GM23338 (cell line): ENCODE measurements at regions not wholly inside any gene's neighbourhood (a gene's known extent, or its start where the extent isn't known, plus 50 kb on each side); places are given as distances from the start of the nearest gene placed in this dataset.

Experiments
- CREB1 ChIP-seq: fragments of 250-450 bp; sonication (Bioruptor Pico); IDR thresholded peaks from 2 replicates; pipeline ENCODE4 v1.5.0; 2020; ENCODE audit warnings: low read depth, mild to moderate bottlenecking, moderate library complexity
- EZH2 ChIP-seq: fragments of 200-600 bp; sonication (generic); IDR thresholded peaks from one replicate; pipeline ENCODE4 v1.8.0; 2017; ENCODE audit warnings: antibody characterized with exemption, mild to moderate bottlenecking, low read depth; ENCODE audit not compliant: unreplicated experiment
- EZH2phosphoT487 ChIP-seq: fragments of 200-600 bp; sonication (generic); IDR thresholded peaks from one replicate; pipeline ENCODE4 v1.8.1; 2018; ENCODE audit warnings: antibody characterized with exemption; ENCODE audit not compliant: unreplicated experiment
- JUNB ChIP-seq: IDR thresholded peaks from one replicate; pipeline ENCODE4 v1.6.1; 2016; ENCODE audit warnings: antibody characterized with exemption; ENCODE audit not compliant: unreplicated experiment
- NANOG ChIP-seq: IDR thresholded peaks from 2 replicates; pipeline ENCODE4 v1.6.1; 2016; ENCODE audit warnings: antibody characterized with exemption, borderline replicate concordance
- POLR2AphosphoS5 ChIP-seq: IDR thresholded peaks from 2 replicates; pipeline ENCODE4 v1.6.1; 2016; ENCODE audit warnings: antibody characterized with exemption, low read depth
- STAT1 ChIP-seq: IDR thresholded peaks from one replicate; pipeline ENCODE4 v1.6.1; 2016; ENCODE audit warnings: antibody characterized with exemption; ENCODE audit not compliant: unreplicated experiment
- ZNF114 ChIP-seq: fragments of 250-450 bp; sonication (Bioruptor Pico); IDR thresholded peaks from 2 replicates; pipeline ENCODE4 v1.5.0; 2020; ENCODE audit warnings: mild to moderate bottlenecking, moderate library complexity
- ZNF331 ChIP-seq: fragments of 250-450 bp; sonication (Bioruptor Pico); IDR thresholded peaks from 2 replicates; pipeline ENCODE4 v1.5.0; 2020; ENCODE audit warnings: low read depth, mild to moderate bottlenecking, moderate library complexity
- TF ChIP-seq, protein P1 (sequence below), 2 experiments: fragments of 200-600 bp in 1 of 2; sonication (generic) in 1 of 2; conservative IDR thresholded peaks; 2 replicates each; pipeline versions ENCODE4 v1.5.1 to v1.6.1; 2016 to 2017; ENCODE audit warnings: antibody characterized with exemption in 2 of 2, low read depth in 2 of 2, mild to moderate bottlenecking in 2 of 2, moderate library complexity in 1 of 2
- TF ChIP-seq, protein P2 (sequence below): IDR thresholded peaks from one replicate; pipeline ENCODE4 v1.6.1; 2018; ENCODE audit warnings: antibody characterized with exemption; ENCODE audit not compliant: unreplicated experiment
- TF ChIP-seq, protein P3 (sequence below): IDR thresholded peaks from 2 replicates; pipeline ENCODE4 v1.6.1; 2016; ENCODE audit warnings: antibody characterized with exemption

DNA sequence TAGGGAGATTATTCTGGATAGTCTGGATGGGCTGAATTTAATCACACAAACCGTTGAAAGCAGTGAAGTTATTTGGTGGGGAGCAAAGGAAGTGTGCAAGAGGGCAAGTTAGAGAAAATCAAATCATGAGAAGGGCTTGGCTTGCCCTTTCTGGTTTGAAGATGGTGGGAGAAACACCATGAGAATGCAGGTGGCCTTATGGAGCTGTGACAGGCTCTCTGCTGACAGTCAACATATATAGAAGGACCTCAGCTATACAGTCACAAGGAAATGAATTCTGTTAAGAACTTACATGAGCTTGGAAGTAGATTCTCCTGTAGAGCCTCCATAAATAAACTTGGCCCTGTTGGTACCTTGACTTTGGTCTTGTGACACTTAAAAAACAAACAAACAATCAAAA is 72.3 kb downstream of the GMNC start:
- TF ChIP-seq POLR2AphosphoS5 = no peak
- TF ChIP-seq, protein P1, sequence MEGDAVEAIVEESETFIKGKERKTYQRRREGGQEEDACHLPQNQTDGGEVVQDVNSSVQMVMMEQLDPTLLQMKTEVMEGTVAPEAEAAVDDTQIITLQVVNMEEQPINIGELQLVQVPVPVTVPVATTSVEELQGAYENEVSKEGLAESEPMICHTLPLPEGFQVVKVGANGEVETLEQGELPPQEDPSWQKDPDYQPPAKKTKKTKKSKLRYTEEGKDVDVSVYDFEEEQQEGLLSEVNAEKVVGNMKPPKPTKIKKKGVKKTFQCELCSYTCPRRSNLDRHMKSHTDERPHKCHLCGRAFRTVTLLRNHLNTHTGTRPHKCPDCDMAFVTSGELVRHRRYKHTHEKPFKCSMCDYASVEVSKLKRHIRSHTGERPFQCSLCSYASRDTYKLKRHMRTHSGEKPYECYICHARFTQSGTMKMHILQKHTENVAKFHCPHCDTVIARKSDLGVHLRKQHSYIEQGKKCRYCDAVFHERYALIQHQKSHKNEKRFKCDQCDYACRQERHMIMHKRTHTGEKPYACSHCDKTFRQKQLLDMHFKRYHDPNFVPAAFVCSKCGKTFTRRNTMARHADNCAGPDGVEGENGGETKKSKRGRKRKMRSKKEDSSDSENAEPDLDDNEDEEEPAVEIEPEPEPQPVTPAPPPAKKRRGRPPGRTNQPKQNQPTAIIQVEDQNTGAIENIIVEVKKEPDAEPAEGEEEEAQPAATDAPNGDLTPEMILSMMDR (conservative IDR thresholded peaks at IDR 0.05; ENCODE audit: low read depth in 2 of 2) = no peak
- TF ChIP-seq EZH2 = no peak
- TF ChIP-seq JUNB = no peak
- TF ChIP-seq EZH2phosphoT487 = no peak
- TF ChIP-seq, protein P2, sequence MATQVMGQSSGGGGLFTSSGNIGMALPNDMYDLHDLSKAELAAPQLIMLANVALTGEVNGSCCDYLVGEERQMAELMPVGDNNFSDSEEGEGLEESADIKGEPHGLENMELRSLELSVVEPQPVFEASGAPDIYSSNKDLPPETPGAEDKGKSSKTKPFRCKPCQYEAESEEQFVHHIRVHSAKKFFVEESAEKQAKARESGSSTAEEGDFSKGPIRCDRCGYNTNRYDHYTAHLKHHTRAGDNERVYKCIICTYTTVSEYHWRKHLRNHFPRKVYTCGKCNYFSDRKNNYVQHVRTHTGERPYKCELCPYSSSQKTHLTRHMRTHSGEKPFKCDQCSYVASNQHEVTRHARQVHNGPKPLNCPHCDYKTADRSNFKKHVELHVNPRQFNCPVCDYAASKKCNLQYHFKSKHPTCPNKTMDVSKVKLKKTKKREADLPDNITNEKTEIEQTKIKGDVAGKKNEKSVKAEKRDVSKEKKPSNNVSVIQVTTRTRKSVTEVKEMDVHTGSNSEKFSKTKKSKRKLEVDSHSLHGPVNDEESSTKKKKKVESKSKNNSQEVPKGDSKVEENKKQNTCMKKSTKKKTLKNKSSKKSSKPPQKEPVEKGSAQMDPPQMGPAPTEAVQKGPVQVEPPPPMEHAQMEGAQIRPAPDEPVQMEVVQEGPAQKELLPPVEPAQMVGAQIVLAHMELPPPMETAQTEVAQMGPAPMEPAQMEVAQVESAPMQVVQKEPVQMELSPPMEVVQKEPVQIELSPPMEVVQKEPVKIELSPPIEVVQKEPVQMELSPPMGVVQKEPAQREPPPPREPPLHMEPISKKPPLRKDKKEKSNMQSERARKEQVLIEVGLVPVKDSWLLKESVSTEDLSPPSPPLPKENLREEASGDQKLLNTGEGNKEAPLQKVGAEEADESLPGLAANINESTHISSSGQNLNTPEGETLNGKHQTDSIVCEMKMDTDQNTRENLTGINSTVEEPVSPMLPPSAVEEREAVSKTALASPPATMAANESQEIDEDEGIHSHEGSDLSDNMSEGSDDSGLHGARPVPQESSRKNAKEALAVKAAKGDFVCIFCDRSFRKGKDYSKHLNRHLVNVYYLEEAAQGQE = no peak
- no peak for TF ChIP-seq STAT1
- TF ChIP-seq, protein P3, sequence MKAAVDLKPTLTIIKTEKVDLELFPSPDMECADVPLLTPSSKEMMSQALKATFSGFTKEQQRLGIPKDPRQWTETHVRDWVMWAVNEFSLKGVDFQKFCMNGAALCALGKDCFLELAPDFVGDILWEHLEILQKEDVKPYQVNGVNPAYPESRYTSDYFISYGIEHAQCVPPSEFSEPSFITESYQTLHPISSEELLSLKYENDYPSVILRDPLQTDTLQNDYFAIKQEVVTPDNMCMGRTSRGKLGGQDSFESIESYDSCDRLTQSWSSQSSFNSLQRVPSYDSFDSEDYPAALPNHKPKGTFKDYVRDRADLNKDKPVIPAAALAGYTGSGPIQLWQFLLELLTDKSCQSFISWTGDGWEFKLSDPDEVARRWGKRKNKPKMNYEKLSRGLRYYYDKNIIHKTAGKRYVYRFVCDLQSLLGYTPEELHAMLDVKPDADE = no peak
- TF ChIP-seq ZNF114 (CRISPR knock-in tag) = no peak
- TF ChIP-seq ZNF331 (CRISPR knock-in tag) = no peak
- TF ChIP-seq CREB1 (CRISPR knock-in tag) = no peak
- no peak for TF ChIP-seq NANOG
